IMR-90 (cell line): ENCODE measurements at regions not wholly inside any gene's neighbourhood (a gene's known extent, or its start where the extent isn't known, plus 50 kb on each side); places are given as distances from the start of the nearest gene placed in this dataset.

Source experiments
- ATAC-seq: fragments of 200-7000 bp; cut with Tn5 transposase; 2 replicates; pipeline ENCODE4 v1.9.1; 2020; ENCODE audit warnings: low read depth, mild to moderate bottlenecking, moderate library complexity
- BruUV-seq: library from RNA; stranded (reverse); fragments of 400-500 nt; replicated peaks from 2 replicates; lab custom pipeline; 2021; lab: Mats Ljungman, UMichigan
- CTCF ChIA-PET: fragments of 300-600 bp; formaldehyde crosslinking; extraction: SDS; loops from one replicate; lab custom pipeline; 2021; ENCODE audit warnings: antibody characterized with exemption; lab: Yijun Ruan, JAX
- POLR2A ChIA-PET: fragments of 300-600 bp; sonication (Branson Sonifier 250); formaldehyde crosslinking; loops from one replicate; lab custom pipeline; 2022; ENCODE audit warnings: antibody characterized with exemption; ENCODE audit not compliant: unreplicated experiment; lab: Charles Lee
- DNase-seq: peaks from one replicate; pipeline ENCODE4 v3.0.0; 2013
- H2AFZ ChIP-seq: replicated peaks from 2 replicates; pipeline ENCODE3; 2013; ENCODE audit warnings: low read length, mild to moderate bottlenecking; ENCODE audit not compliant: poor library complexity
- H2AK5ac ChIP-seq: 2 replicates; pipeline ENCODE4 v1.6.1; 2013; ENCODE audit warnings: low read depth, low read length, inconsistent platforms
- H2AK9ac ChIP-seq: replicated peaks from 2 replicates; pipeline ENCODE3; 2013; ENCODE audit warnings: mild to moderate bottlenecking, low read depth, low read length, moderate library complexity; ENCODE audit not compliant: poor library complexity
- H2BK120ac ChIP-seq: 2 replicates; pipeline ENCODE4 v1.6.1; 2013; ENCODE audit warnings: low read depth, low read length, inconsistent platforms
- H2BK15ac ChIP-seq: 3 replicates; pipeline ENCODE4 v1.6.1; 2013; ENCODE audit warnings: low read depth, low read length, inconsistent platforms
- H2BK20ac ChIP-seq: 2 replicates; pipeline ENCODE4 v1.6.1; 2013; ENCODE audit warnings: low read depth, mild to moderate bottlenecking, inconsistent platforms, low read length, moderate library complexity
- H2BK5ac ChIP-seq: 2 replicates; pipeline ENCODE4 v1.6.1; 2013; ENCODE audit warnings: mild to moderate bottlenecking, low read depth, low read length, inconsistent platforms; ENCODE audit not compliant: poor library complexity, severe bottlenecking
- H3K14ac ChIP-seq: replicated peaks from 2 replicates; pipeline ENCODE4 v1.6.1; 2013; ENCODE audit warnings: low read depth, low read length, inconsistent platforms
- H3K18ac ChIP-seq: 2 replicates; pipeline ENCODE4 v1.6.1; 2013; ENCODE audit warnings: low read depth, low read length, control low read depth
- H3K23ac ChIP-seq: 2 replicates; pipeline ENCODE4 v1.6.1; 2013; ENCODE audit warnings: low read depth, low read length, inconsistent platforms
- H3K27ac ChIP-seq: 2 replicates; pipeline ENCODE4 v1.5.1; 2013; ENCODE audit warnings: mild to moderate bottlenecking, control low read depth, low read length; ENCODE audit not compliant: insufficient read depth
- H3K27me3 ChIP-seq: 2 replicates; pipeline ENCODE4 v1.6.1; 2013; ENCODE audit warnings: low read length; ENCODE audit not compliant: control insufficient read depth, insufficient read depth
- H3K36me3 ChIP-seq: 2 replicates; pipeline ENCODE4 v1.6.1; 2013; ENCODE audit warnings: low read length, mixed read lengths; ENCODE audit not compliant: control insufficient read depth, insufficient read depth
- H3K4ac ChIP-seq: 2 replicates; pipeline ENCODE4 v1.6.1; 2013; ENCODE audit warnings: low read depth, low read length, inconsistent platforms
- H3K4me1 ChIP-seq: 2 replicates; pipeline ENCODE4 v1.6.1; 2013; ENCODE audit warnings: low read length, mixed read lengths; ENCODE audit not compliant: control insufficient read depth, insufficient read depth
- H3K4me2 ChIP-seq: 2 replicates; pipeline ENCODE4 v1.6.1; 2013; ENCODE audit warnings: low read depth, mild to moderate bottlenecking, control low read depth, low read length, moderate library complexity
- H3K4me3 ChIP-seq: 2 replicates; pipeline ENCODE4 v1.5.1; 2013; ENCODE audit warnings: low read depth, mild to moderate bottlenecking, control low read depth, low read length, moderate library complexity; ENCODE audit not compliant: insufficient read depth
- H3K56ac ChIP-seq: 2 replicates; pipeline ENCODE4 v1.6.1; 2013; ENCODE audit warnings: low read length, inconsistent platforms; ENCODE audit not compliant: insufficient read depth; ENCODE audit errors: extremely low read depth
- H3K79me1 ChIP-seq, 2 experiments: 2 replicates each; pipeline ENCODE4 v1.6.1; 2013; ENCODE audit warnings: low read length in 2 of 2, inconsistent platforms in 1 of 2, low read depth in 1 of 2
- H3K9ac ChIP-seq: 2 replicates; pipeline ENCODE4 v1.6.1; 2013; ENCODE audit warnings: low read depth, low read length, control low read depth
- H3K9me1 ChIP-seq: 2 replicates; pipeline ENCODE4 v1.6.1; 2013; ENCODE audit warnings: low read length, inconsistent platforms; ENCODE audit not compliant: insufficient read depth
- H3K9me3 ChIP-seq: 2 replicates; pipeline ENCODE4 v1.6.1; 2013; ENCODE audit warnings: low read length; ENCODE audit not compliant: control insufficient read depth, insufficient read depth
- H4K20me1 ChIP-seq: 2 replicates; pipeline ENCODE4 v1.6.1; 2013; ENCODE audit warnings: low read length, inconsistent platforms; ENCODE audit not compliant: insufficient read depth
- H4K5ac ChIP-seq: 2 replicates; pipeline ENCODE4 v1.6.1; 2013; ENCODE audit warnings: mild to moderate bottlenecking, low read depth, low read length, control low read depth
- H4K8ac ChIP-seq, 2 experiments: 2 replicates each; pipeline ENCODE4 v1.6.1; 2013; ENCODE audit warnings: low read depth in 2 of 2, low read length in 2 of 2, control low read depth in 1 of 2, inconsistent platforms in 1 of 2
- H4K91ac ChIP-seq: 2 replicates; pipeline ENCODE4 v1.6.1; 2013; ENCODE audit warnings: low read depth, low read length, inconsistent platforms; ENCODE audit not compliant: insufficient read depth
- BHLHE40 ChIP-seq: fragments of 150-350 bp; IDR thresholded peaks from 2 replicates; pipeline ENCODE4 v1.6.1; 2016; ENCODE audit warnings: mild to moderate bottlenecking, low read depth, low read length
- CEBPB ChIP-seq: IDR thresholded peaks from 2 replicates; pipeline ENCODE4 v1.6.1; 2012; ENCODE audit warnings: low read depth, low read length, improper control_type of control experiment
- CHD1 ChIP-seq: IDR thresholded peaks from 2 replicates; pipeline ENCODE4 v1.6.1; 2012; ENCODE audit warnings: low read depth, low read length, improper control_type of control experiment
- CTCF ChIP-seq: conservative IDR thresholded peaks from 2 replicates; pipeline ENCODE4 v1.5.1; 2012; ENCODE audit warnings: mild to moderate bottlenecking, low read depth, low read length, improper control_type of control experiment
- ELK1 ChIP-seq: fragments of 150-350 bp; IDR thresholded peaks from 2 replicates; pipeline ENCODE4 v1.6.1; 2016; ENCODE audit warnings: low read depth, mild to moderate bottlenecking, low read length, moderate library complexity, borderline replicate concordance
- FOS ChIP-seq: fragments of 150-350 bp; IDR thresholded peaks from 2 replicates; pipeline ENCODE4 v1.6.1; 2016; ENCODE audit warnings: low read depth, low read length
- MAFK ChIP-seq: IDR thresholded peaks from 2 replicates; pipeline ENCODE4 v1.6.1; 2012; ENCODE audit warnings: low read depth, low read length, improper control_type of control experiment
- MAZ ChIP-seq: IDR thresholded peaks from 2 replicates; pipeline ENCODE4 v1.6.1; 2012; ENCODE audit warnings: low read depth, mild to moderate bottlenecking, low read length, improper control_type of control experiment, moderate library complexity, borderline replicate concordance
- MXI1 ChIP-seq: IDR thresholded peaks from 2 replicates; pipeline ENCODE4 v1.6.1; 2012; ENCODE audit warnings: low read depth, mild to moderate bottlenecking, low read length, moderate library complexity, borderline replicate concordance
- NFE2L2 ChIP-seq: fragments of 150-350 bp; IDR thresholded peaks from 2 replicates; pipeline ENCODE4 v1.6.1; 2016; ENCODE audit warnings: low read depth, mild to moderate bottlenecking, low read length
- POLR2A ChIP-seq: IDR thresholded peaks from 2 replicates; pipeline ENCODE4 v1.6.1; 2012; ENCODE audit warnings: mild to moderate bottlenecking, low read depth, low read length
- RAD21 ChIP-seq: IDR thresholded peaks from 2 replicates; pipeline ENCODE4 v1.6.1; 2012; ENCODE audit warnings: low read length, improper control_type of control experiment
- RCOR1 ChIP-seq: IDR thresholded peaks from 2 replicates; pipeline ENCODE4 v1.6.1; 2012; ENCODE audit warnings: mild to moderate bottlenecking, low read length, improper control_type of control experiment; ENCODE audit not compliant: insufficient replicate concordance
- RFX5 ChIP-seq: IDR thresholded peaks from 2 replicates; pipeline ENCODE4 v1.8.0; 2012; ENCODE audit warnings: low read depth, mild to moderate bottlenecking, low read length, moderate library complexity
- SMC3 ChIP-seq: fragments of 150-350 bp; IDR thresholded peaks from 2 replicates; pipeline ENCODE4 v1.6.1; 2016; ENCODE audit warnings: low read depth, mild to moderate bottlenecking, antibody characterized with exemption, low read length, moderate library complexity
- WGBS, 2 experiments: methylation state at CpG; one replicate each; pipeline versions ENCODE4 v1.1.5 to v1.1.7; 2013; ENCODE audit warnings: missing lambda C conversion rate in 2 of 2; ENCODE audit not compliant: insufficient read length in 1 of 2; ENCODE audit errors: extremely low coverage in 2 of 2; 5-methylcytosine and 5-hydroxymethylcytosine counted together
- dilution Hi-C: fragments of 300-500 bp; cut with HindIII; formaldehyde crosslinking; loops from one replicate; pipeline ENCODE4 v1.14.3; 2018; ENCODE audit warnings: low sequenced_read_pairs; ENCODE audit not compliant: unreplicated experiment
- in situ Hi-C: fragments of 300-500 bp; cut with MboI; formaldehyde crosslinking; loops from 3 replicates; pipeline ENCODE4 v1.14.3; 2019; ENCODE audit warnings: low sequenced_read_pairs, inconsistent platforms, mixed read lengths
- intact Hi-C: fragments of 100-400 bp; cut with micrococcal nuclease; formaldehyde crosslinking; loops from 2 replicates; pipeline ENCODE4 v1.10.0; 2022
- TF ChIP-seq, protein P1 (sequence below): fragments of 150-350 bp; IDR thresholded peaks from 2 replicates; pipeline ENCODE4 v1.6.1; 2017; ENCODE audit warnings: mild to moderate bottlenecking, antibody characterized with exemption, low read length, low read depth

- H2BK20ac ChIP-seq = no peak overlapping the region
- no peak for TF ChIP-seq CEBPB
- no peak for TF ChIP-seq CHD1
- no peak for TF ChIP-seq MXI1
- TF ChIP-seq MAFK = no peak
- no peak for TF ChIP-seq FOS
- no peak for TF ChIP-seq CTCF
- TF ChIP-seq MAZ = no peak
- TF ChIP-seq RCOR1 = no peak
- no peak for TF ChIP-seq ELK1
- no peak for TF ChIP-seq RAD21
- TF ChIP-seq, protein P1, sequence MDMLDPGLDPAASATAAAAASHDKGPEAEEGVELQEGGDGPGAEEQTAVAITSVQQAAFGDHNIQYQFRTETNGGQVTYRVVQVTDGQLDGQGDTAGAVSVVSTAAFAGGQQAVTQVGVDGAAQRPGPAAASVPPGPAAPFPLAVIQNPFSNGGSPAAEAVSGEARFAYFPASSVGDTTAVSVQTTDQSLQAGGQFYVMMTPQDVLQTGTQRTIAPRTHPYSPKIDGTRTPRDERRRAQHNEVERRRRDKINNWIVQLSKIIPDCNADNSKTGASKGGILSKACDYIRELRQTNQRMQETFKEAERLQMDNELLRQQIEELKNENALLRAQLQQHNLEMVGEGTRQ = no peak
- TF ChIP-seq SMC3 = no peak
- TF ChIP-seq RFX5 = no peak
- TF ChIP-seq BHLHE40 = no peak
- TF ChIP-seq NFE2L2 = no peak
- no peak for TF ChIP-seq POLR2A
- no peaks in the 10 kb centered on the region for H3K79me1 ChIP-seq
- H4K20me1 ChIP-seq = no peaks in the 10 kb centered on the region
- no peak overlapping the region for H3K14ac ChIP-seq
- H3K4me1 ChIP-seq = peaks cover 2% of the 10 kb centered on the region; the same call in 1 of the 2 replicates
- H2BK120ac ChIP-seq = no peak overlapping the region
- in situ Hi-C loops = no loop called here
- H3K9me1 ChIP-seq = no peaks in the 10 kb centered on the region
- no peaks in the 10 kb centered on the region for H3K27me3 ChIP-seq
- no peak overlapping the region for H3K56ac ChIP-seq
- H3K36me3 ChIP-seq = no peaks in the 10 kb centered on the region
- no peak overlapping the region for H3K9ac ChIP-seq
- no peak overlapping the region for H2AK9ac ChIP-seq
- no peak overlapping the region for H2BK5ac ChIP-seq
- DNase-seq (no peak), ATAC-seq (no peak)
- no peak overlapping the region for H3K23ac ChIP-seq
- H3K9me3 ChIP-seq = no peaks in the 10 kb centered on the region
- H4K5ac ChIP-seq = no peak overlapping the region
- no peak overlapping the region for H3K4me2 ChIP-seq
- BruUV-seq = no TSS peak
- no peak overlapping the region for H3K4me3 ChIP-seq
- intact Hi-C loops = no loop called here
- no peak overlapping the region for H3K4ac ChIP-seq
- no peak overlapping the region for H4K8ac ChIP-seq
- H2BK15ac ChIP-seq = no peak overlapping the region; the same call in 2 of the 3 replicates
- H2AFZ ChIP-seq = no peak overlapping the region
- dilution Hi-C loops = no loop called here
- POLR2A ChIA-PET = no interaction called here
- CTCF ChIA-PET = interaction anchor here (1.0 kb wide), 1 partner anchor 38 kb away, joined by 3 read pairs; no protein-coding TSS in a partner anchor
- WGBS, 2 experiments = no CpG with 5 or more reads among the region's 4 CpGs
- no peak overlapping the region for H3K18ac ChIP-seq
- no peak overlapping the region for H2AK5ac ChIP-seq
- H3K27ac ChIP-seq = no peak overlapping the region
- no peak overlapping the region for H4K91ac ChIP-seq
Observed at GRCh38 chr7:13028036-13028824, 340.8 kb downstream of the ARL4A start.
